NCI-H526 treated with DMSO at 0.1 percent for 48 hours (cell line): ENCODE measurements at regions not wholly inside any gene's neighbourhood (a gene's known extent, or its start where the extent isn't known, plus 50 kb on each side); places are given as distances from the start of the nearest gene placed in this dataset.

Experiments used
- DNase-seq: peaks from one replicate; lab custom pipeline; 2025; lab: John Stamatoyannopoulos, UW

GRCh38 chr4:123939621-123940020 lies 543.0 kb downstream of the SPRY1 start:
- DNase-seq, result no peak

GRCh38 chr4:123940604-123941003 lies 544.0 kb downstream of the SPRY1 start:
- no peak for DNase-seq

GRCh38 chr4:123941306-123941705 lies 544.7 kb downstream of the SPRY1 start:
- DNase-seq, result no peak

- DNase-seq, result no peak
Observed at GRCh38 chr4:123943976-123944375, 547.4 kb downstream of the SPRY1 start.

- no peak for DNase-seq
Observed at GRCh38 chr4:123945301-123945700, 548.7 kb downstream of the SPRY1 start.

GRCh38 chr4:123950530-123950929 lies 553.9 kb downstream of the SPRY1 start:
- DNase-seq, result no peak

GRCh38 chr4:123952530-123953274 lies 556.1 kb downstream of the SPRY1 start:
- peak; percentile 79 for DNase-seq

- no peak for DNase-seq
Observed at GRCh38 chr4:123953566-123953965, 557.0 kb downstream of the SPRY1 start.

- DNase-seq, result no peak
Observed at GRCh38 chr4:123954220-123954619, 557.6 kb downstream of the SPRY1 start.

- no peak for DNase-seq
Observed at GRCh38 chr4:123955167-123955800, 558.7 kb downstream of the SPRY1 start.

GRCh38 chr4:123956204-123956603 lies 559.6 kb downstream of the SPRY1 start:
- DNase-seq, result no peak

GRCh38 chr4:123966990-123967769 lies 570.6 kb downstream of the SPRY1 start:
- no peak for DNase-seq

GRCh38 chr4:123972031-123972430 lies 575.4 kb downstream of the SPRY1 start:
- no peak for DNase-seq

- DNase-seq, result peak; percentile 56
Observed at GRCh38 chr4:123974386-123975149, 578.0 kb downstream of the SPRY1 start.

GRCh38 chr4:123976285-123976684 lies 579.7 kb downstream of the SPRY1 start:
- DNase-seq, result peak; percentile 79

- DNase-seq, result no peak
Observed at GRCh38 chr4:123976819-123977218, 580.2 kb downstream of the SPRY1 start.

GRCh38 chr4:123977641-123978081 lies 581.1 kb downstream of the SPRY1 start:
- no peak for DNase-seq

- no peak for DNase-seq
Observed at GRCh38 chr4:123978637-123979036, 582.0 kb downstream of the SPRY1 start.

- DNase-seq, result no peak
Observed at GRCh38 chr4:123980736-123981300, 584.2 kb downstream of the SPRY1 start.

GRCh38 chr4:123984886-123985285 lies 588.3 kb downstream of the SPRY1 start:
- no peak for DNase-seq

- DNase-seq, result no peak
Observed at GRCh38 chr4:123986268-123986798, 589.7 kb downstream of the SPRY1 start.
